ENCODE measurements at regions not wholly inside any gene's neighbourhood (a gene's known extent, or its start where the extent isn't known, plus 50 kb on each side); places are given as distances from the start of the nearest gene placed in this dataset.
A peak's percentile ranks its signal among the peaks of the same experiment; 100 is the strongest.
"Not testable (repeated sequence)": the region's sequence is repeated elsewhere in the genome, so short reads cannot be mapped to it uniquely, and the experiment has no call there.

GRCh38 chr13:64202517-64202916 is 2786.9 kb upstream of the PCDH20 start:
- no peak for DNase-seq

- DNase-seq, result no peak
Measured at GRCh38 chr13:64197232-64197631, 2781.6 kb upstream of the PCDH20 start.

- DNase-seq, result peak; percentile 16
Measured at GRCh38 chr13:64186503-64187250, 2771.0 kb upstream of the PCDH20 start.

GRCh38 chr13:64186071-64186470 is 2770.4 kb upstream of the PCDH20 start:
- peak; percentile 40 for DNase-seq

GRCh38 chr13:64180756-64181155 is 2765.1 kb upstream of the PCDH20 start:
- no peak for DNase-seq

- DNase-seq, result no peak
Measured at GRCh38 chr13:64165826-64166225, 2750.2 kb upstream of the PCDH20 start.

- DNase-seq, result no peak
Measured at GRCh38 chr13:64164435-64164834, 2748.8 kb upstream of the PCDH20 start.

- no peak for DNase-seq
Measured at GRCh38 chr13:64160479-64160878, 2744.8 kb upstream of the PCDH20 start.

GRCh38 chr13:64158908-64159307 is 2743.3 kb upstream of the PCDH20 start:
- no peak for DNase-seq

GRCh38 chr13:64154514-64154913 is 2738.9 kb upstream of the PCDH20 start:
- no peak for DNase-seq

GRCh38 chr13:64130600-64130999 is 2715.0 kb upstream of the PCDH20 start:
- DNase-seq, result no peak

GRCh38 chr13:64130171-64130570 is 2714.5 kb upstream of the PCDH20 start:
- no peak for DNase-seq

- no peak for DNase-seq
Measured at GRCh38 chr13:64127856-64128255, 2712.2 kb upstream of the PCDH20 start.

GRCh38 chr13:64127192-64127591 is 2711.5 kb upstream of the PCDH20 start:
- DNase-seq, result no peak

GRCh38 chr13:64121023-64121709 is 2705.5 kb upstream of the PCDH20 start:
- DNase-seq, result not testable (repeated sequence)

- DNase-seq, result no peak
Measured at GRCh38 chr13:64099994-64100393, 2684.3 kb upstream of the PCDH20 start.

- no peak for DNase-seq
Measured at GRCh38 chr13:64090311-64090710, 2674.7 kb upstream of the PCDH20 start.

- no peak for DNase-seq
Measured at GRCh38 chr13:64088491-64088890, 2672.8 kb upstream of the PCDH20 start.

GRCh38 chr13:64087624-64088023 is 2672.0 kb upstream of the PCDH20 start:
- no peak for DNase-seq

- DNase-seq, result no peak
Measured at GRCh38 chr13:64083811-64084210, 2668.2 kb upstream of the PCDH20 start.

- DNase-seq, result no peak
Measured at GRCh38 chr13:64083396-64083795, 2667.7 kb upstream of the PCDH20 start.

- DNase-seq, result no peak
Measured at GRCh38 chr13:64078480-64078936, 2662.9 kb upstream of the PCDH20 start.

GRCh38 chr13:64078025-64078424 is 2662.4 kb upstream of the PCDH20 start:
- no peak for DNase-seq
